Thoracic aorta (tissue), 2 donors: ENCODE measurements at regions not wholly inside any gene's neighbourhood (a gene's known extent, or its start where the extent isn't known, plus 50 kb on each side); places are given as distances from the start of the nearest gene placed in this dataset.
"Not testable (repeated sequence)": the region's sequence is repeated elsewhere in the genome, so short reads cannot be mapped to it uniquely, and the experiment has no call there.

Experiments used
- ATAC-seq: fragments of 150-250 bp; one replicate; pipeline ENCODE4 v1.8.0; 2017; ENCODE audit warnings: low read depth; ENCODE audit not compliant: insufficient number of reproducible peaks, low FRiP score
- DNase-seq: peaks from one replicate; pipeline ENCODE4 v3.0.0-alpha.2; 2020; ENCODE audit warnings: low spot score
- H3K27ac ChIP-seq, 2 donors: fragments of 200-600 bp; sonication (generic); 1 replicate in 1 of 2; 2 replicates in 1 of 2; pipeline ENCODE4 v1.5.1; 2016; ENCODE audit warnings: mild to moderate bottlenecking in 2 of 2, moderate library complexity in 2 of 2
- H3K27me3 ChIP-seq: fragments of 200-600 bp; sonication (generic); replicated peaks from 2 replicates; pipeline ENCODE4 v1.6.0; 2016; ENCODE audit warnings: mild to moderate bottlenecking; ENCODE audit not compliant: insufficient read depth
- H3K36me3 ChIP-seq: fragments of 200-600 bp; sonication (generic); one replicate; pipeline ENCODE4 v1.5.1; 2016
- H3K4me1 ChIP-seq, 2 donors: fragments of 200-600 bp; sonication (generic); 1 replicate in 1 of 2; 2 replicates in 1 of 2; pipeline versions ENCODE4 v1.5.1 to v1.6.0; 2016; ENCODE audit warnings: low read depth in 2 of 2, mild to moderate bottlenecking in 1 of 2; ENCODE audit not compliant: control insufficient read depth in 1 of 2
- H3K4me3 ChIP-seq: fragments of 200-600 bp; sonication (generic); 2 replicates; pipeline ENCODE4 v1.5.1; 2016; ENCODE audit warnings: mild to moderate bottlenecking
- H3K9me3 ChIP-seq: fragments of 200-600 bp; sonication (generic); 2 replicates; pipeline ENCODE4 v1.5.1; 2016
- CTCF ChIP-seq: fragments of 200-600 bp; sonication (generic); IDR thresholded peaks from one replicate; pipeline ENCODE4 v1.5.1; 2019; ENCODE audit warnings: antibody characterized with exemption

GRCh38 chr3:181610973-181611265 lies 100.8 kb upstream of the SOX2 start:
- H3K36me3 ChIP-seq, result no peaks in the 10 kb centered on the region
- TF ChIP-seq CTCF, result no peak

GRCh38 chr3:181610083-181610972 lies 101.4 kb upstream of the SOX2 start:
- no peaks in the 10 kb centered on the region for H3K36me3 ChIP-seq
- DNase-seq (no peak), ATAC-seq (no peak)
- no peaks in the 10 kb centered on the region for H3K27me3 ChIP-seq
- no peak for TF ChIP-seq CTCF
- no peaks in the 10 kb centered on the region for H3K9me3 ChIP-seq
- H3K4me1 ChIP-seq, result no peaks in the 10 kb centered on the region
- no peak overlapping the region for H3K27ac ChIP-seq
- no peak overlapping the region for H3K4me3 ChIP-seq

More at GRCh38 chr3:181610973-181611265, 100.8 kb upstream of the SOX2 start:
- DNase-seq, result no peak
- Histone ChIP-seq H3K9me3 (no peaks in the 10 kb centered on the region), H3K4me1 (no peaks in the 10 kb centered on the region), H3K27ac (no peak overlapping the region), H3K27me3 (no peaks in the 10 kb centered on the region), H3K4me3 (no peak overlapping the region)
- no peak for ATAC-seq

GRCh38 chr3:181609030-181609767 lies 102.5 kb upstream of the SOX2 start:
- ATAC-seq, result no peak
- no peak overlapping the region for H3K27ac ChIP-seq
- TF ChIP-seq CTCF, result no peak

GRCh38 chr3:181604267-181604666 lies 107.5 kb upstream of the SOX2 start:
- H3K36me3 ChIP-seq, result no peaks in the 10 kb centered on the region
- TF ChIP-seq CTCF, result no peak
- H3K27ac ChIP-seq, result no peak overlapping the region
- H3K9me3 ChIP-seq, result no peaks in the 10 kb centered on the region
- H3K4me1 ChIP-seq, result no peaks in the 10 kb centered on the region
- no peaks in the 10 kb centered on the region for H3K27me3 ChIP-seq
- no peak overlapping the region for H3K4me3 ChIP-seq
- no peak for ATAC-seq
- DNase-seq, result no peak

More at GRCh38 chr3:181609030-181609767, 102.5 kb upstream of the SOX2 start:
- no peaks in the 10 kb centered on the region for H3K36me3 ChIP-seq
- no peaks in the 10 kb centered on the region for H3K27me3 ChIP-seq
- DNase-seq, result no peak
- H3K4me1 ChIP-seq, result no peaks in the 10 kb centered on the region
- no peaks in the 10 kb centered on the region for H3K9me3 ChIP-seq
- H3K4me3 ChIP-seq, result no peak overlapping the region

- Histone ChIP-seq H3K9me3 (no peaks in the 10 kb centered on the region), H3K27ac (no peak overlapping the region), H3K4me1 (no peaks in the 10 kb centered on the region), H3K36me3 (no peaks in the 10 kb centered on the region), H3K4me3 (no peak overlapping the region), H3K27me3 (no peaks in the 10 kb centered on the region)
- DNase-seq (no peak), ATAC-seq (no peak)
- no peak for TF ChIP-seq CTCF
These were observed 115.6 kb upstream of the SOX2 start for GRCh38 chr3:181596126-181596525.

- H3K9me3 ChIP-seq, ATAC-seq, DNase-seq, H3K27ac ChIP-seq, H3K27me3 ChIP-seq, H3K4me3 ChIP-seq, H3K4me1 ChIP-seq, H3K36me3 ChIP-seq: not testable (repeated sequence)
These were observed 120.8 kb upstream of the SOX2 start for GRCh38 chr3:181590939-181591338.
